Choroid plexus epithelial cell (primary cell): ENCODE measurements at regions not wholly inside any gene's neighbourhood (a gene's known extent, or its start where the extent isn't known, plus 50 kb on each side); places are given as distances from the start of the nearest gene placed in this dataset.

Experiments
- DNase-seq: peaks from one replicate; pipeline ENCODE4 v3.0.0-alpha.2; 2010; ENCODE audit warnings: low read depth
- H3K4me3 ChIP-seq: 2 replicates; pipeline ENCODE4 v1.5.1; 2011; ENCODE audit warnings: low read depth, mild to moderate bottlenecking, control low read depth, low read length, moderate library complexity
- CTCF ChIP-seq: conservative IDR thresholded peaks from 2 replicates; pipeline ENCODE4 v1.5.1; 2011; ENCODE audit warnings: low read depth, mild to moderate bottlenecking, control low read depth, inconsistent platforms, low read length, moderate library complexity

- DNase-seq = no peak
- TF ChIP-seq CTCF = no peak
- no peak overlapping the region for H3K4me3 ChIP-seq
Observed at GRCh38 chr11:70702040-70702648, 303.8 kb downstream of the CTTN start.

GRCh38 chr11:70703141-70704064, 305.1 kb downstream of the CTTN start:
- TF ChIP-seq CTCF = no peak
- no peak for DNase-seq
- H3K4me3 ChIP-seq = no peak overlapping the region

- TF ChIP-seq CTCF = no peak
- DNase-seq = no peak
- no peak overlapping the region for H3K4me3 ChIP-seq
Observed at GRCh38 chr11:70705097-70705496, 306.8 kb downstream of the CTTN start.

- no peak overlapping the region for H3K4me3 ChIP-seq
- no peak for TF ChIP-seq CTCF
- DNase-seq = no peak
Observed at GRCh38 chr11:70705930-70706329, 307.6 kb downstream of the CTTN start.

- H3K4me3 ChIP-seq = no peak overlapping the region
- DNase-seq = no peak
- no peak for TF ChIP-seq CTCF
Observed at GRCh38 chr11:70707821-70708220, 309.5 kb downstream of the CTTN start.

- no peak for TF ChIP-seq CTCF
- no peak for DNase-seq
- no peak overlapping the region for H3K4me3 ChIP-seq
Observed at GRCh38 chr11:70709596-70709995, 311.3 kb downstream of the CTTN start.
